Thymus (tissue), 11 donors: ENCODE measurements at regions not wholly inside any gene's neighbourhood (a gene's known extent, or its start where the extent isn't known, plus 50 kb on each side); places are given as distances from the start of the nearest gene placed in this dataset.
"Not testable (repeated sequence)": the region's sequence is repeated elsewhere in the genome, so short reads cannot be mapped to it uniquely, and the experiment has no call there.

Experiments
- DNase-seq, 9 donors: peaks; one replicate each; pipeline ENCODE4 v3.0.0-alpha.2; 2013; ENCODE audit warnings: low spot score in 9 of 9, low read depth in 6 of 9, missing footprints in 1 of 9
- H3K27ac ChIP-seq, 2 donors: one replicate each; pipeline ENCODE4 v1.5.1; 2013; ENCODE audit warnings: control low read depth in 1 of 2, low read depth in 1 of 2, low read length in 1 of 2, mild to moderate bottlenecking in 1 of 2, moderate library complexity in 1 of 2
- H3K27me3 ChIP-seq, 2 donors: one replicate each; pipeline ENCODE4 v1.5.1; 2013; ENCODE audit warnings: low read length in 1 of 2; ENCODE audit not compliant: control insufficient read depth in 2 of 2, insufficient read depth in 1 of 2
- H3K36me3 ChIP-seq, 2 donors: one replicate each; pipeline ENCODE4 v1.5.1; 2013; ENCODE audit warnings: low read length in 1 of 2, mild to moderate bottlenecking in 1 of 2, moderate library complexity in 1 of 2; ENCODE audit not compliant: control insufficient read depth in 2 of 2, insufficient read depth in 2 of 2
- H3K4me1 ChIP-seq, 2 donors: one replicate each; pipeline ENCODE4 v1.5.1; 2013; ENCODE audit warnings: low read length in 2 of 2; ENCODE audit not compliant: control insufficient read depth in 2 of 2, insufficient read depth in 2 of 2
- H3K4me3 ChIP-seq, 2 donors: one replicate each; pipeline ENCODE4 v1.5.1; 2013; ENCODE audit warnings: low read length in 2 of 2, control low read depth in 1 of 2, mild to moderate bottlenecking in 1 of 2
- H3K9me3 ChIP-seq, 2 donors: one replicate each; pipeline ENCODE4 v1.5.1; 2013; ENCODE audit warnings: low read length in 1 of 2, mild to moderate bottlenecking in 1 of 2; ENCODE audit not compliant: control insufficient read depth in 2 of 2, insufficient read depth in 1 of 2
- WGBS: extraction: QIAGEN DNeasy Blood & Tissue Kit; methylation state at CpG from one replicate; pipeline ENCODE4 v1.1.7; 2013; 5-methylcytosine and 5-hydroxymethylcytosine counted together
- donor health status: healthy.

GRCh38 chr15:88965097-88965496 lies 51.9 kb upstream of the MFGE8 start:
- 100% methylated on average over 1 of the region's 1 CpG for WGBS
- not testable (repeated sequence) for H3K9me3 ChIP-seq, H3K4me1 ChIP-seq, H3K27me3 ChIP-seq, H3K36me3 ChIP-seq, H3K4me3 ChIP-seq, DNase-seq, H3K27ac ChIP-seq

GRCh38 chr15:88970232-88970631 lies 57.1 kb upstream of the MFGE8 start:
- Histone ChIP-seq H3K27ac (no peak overlapping the region), H3K36me3 (no peaks in the 10 kb centered on the region), H3K4me3 (no peak overlapping the region), H3K9me3 (peaks cover 0 to 5% of the 10 kb centered on the region in 2 donors), H3K27me3 (no peaks in the 10 kb centered on the region), H3K4me1 (no peaks in the 10 kb centered on the region)
- WGBS: 0% methylated on average over 1 of the region's 1 CpG
- DNase-seq: no peak

GRCh38 chr15:88974392-88974791 lies 61.2 kb upstream of the MFGE8 start:
- no peaks in the 10 kb centered on the region for H3K36me3 ChIP-seq
- WGBS: 92% methylated on average over 4 of the region's 4 CpGs
- H3K4me3 ChIP-seq: no peak overlapping the region
- H3K4me1 ChIP-seq: no peaks in the 10 kb centered on the region
- peaks cover 0 to 5% of the 10 kb centered on the region in 2 donors for H3K9me3 ChIP-seq
- DNase-seq: no peak
- peaks cover 0 to 2% of the 10 kb centered on the region in 2 donors for H3K27me3 ChIP-seq
- no peak overlapping the region for H3K27ac ChIP-seq

- peaks cover 0 to 2% of the 10 kb centered on the region in 2 donors for H3K27me3 ChIP-seq
- no peaks in the 10 kb centered on the region for H3K36me3 ChIP-seq
- no peak for DNase-seq
- H3K4me3 ChIP-seq: no peak overlapping the region
- H3K4me1 ChIP-seq: no peaks in the 10 kb centered on the region
- no peak overlapping the region for H3K27ac ChIP-seq
- H3K9me3 ChIP-seq: peaks cover 0 to 2% of the 10 kb centered on the region in 2 donors
Measured at GRCh38 chr15:88975891-88976290, 62.7 kb upstream of the MFGE8 start.

GRCh38 chr15:88976656-88977055 lies 63.5 kb upstream of the MFGE8 start:
- 96% methylated on average over 2 of the region's 2 CpGs for WGBS
- Histone ChIP-seq H3K9me3 (no peaks in the 10 kb centered on the region), H3K4me1 (no peaks in the 10 kb centered on the region), H3K27me3 (peaks cover 0 to 2% of the 10 kb centered on the region in 2 donors), H3K4me3 (no peak overlapping the region), H3K27ac (no peak overlapping the region), H3K36me3 (no peaks in the 10 kb centered on the region)
- DNase-seq: no peak

- no peak for DNase-seq
Measured at GRCh38 chr15:88979674-88980073, 66.5 kb upstream of the MFGE8 start.

GRCh38 chr15:88980498-88980897 lies 67.3 kb upstream of the MFGE8 start:
- no peak for DNase-seq
- H3K27ac ChIP-seq: no peak overlapping the region
- no peaks in the 10 kb centered on the region for H3K36me3 ChIP-seq
- H3K4me3 ChIP-seq: no peak overlapping the region
- H3K27me3 ChIP-seq: peaks cover 0 to 2% of the 10 kb centered on the region in 2 donors
- no peaks in the 10 kb centered on the region for H3K9me3 ChIP-seq
- WGBS: 80% methylated on average over 4 of the region's 4 CpGs
- H3K4me1 ChIP-seq: no peaks in the 10 kb centered on the region

More at GRCh38 chr15:88979674-88980073, 66.5 kb upstream of the MFGE8 start:
- Histone ChIP-seq H3K4me3 (no peak overlapping the region), H3K27ac (no peak overlapping the region), H3K27me3 (peaks cover 0 to 2% of the 10 kb centered on the region in 2 donors), H3K36me3 (no peaks in the 10 kb centered on the region), H3K4me1 (no peaks in the 10 kb centered on the region), H3K9me3 (no peaks in the 10 kb centered on the region)
- 91% methylated on average over 8 of the region's 8 CpGs for WGBS

- 95% methylated on average over 15 of the region's 15 CpGs for WGBS
- H3K27me3 ChIP-seq: peaks cover 0 to 2% of the 10 kb centered on the region in 2 donors
- H3K36me3 ChIP-seq: no peaks in the 10 kb centered on the region
- DNase-seq: no peak
- H3K4me1 ChIP-seq: no peaks in the 10 kb centered on the region
- no peaks in the 10 kb centered on the region for H3K9me3 ChIP-seq
- H3K4me3 ChIP-seq: no peak overlapping the region
- no peak overlapping the region for H3K27ac ChIP-seq
Measured at GRCh38 chr15:88981244-88982215, 68.4 kb upstream of the MFGE8 start.

GRCh38 chr15:88982304-88982945 lies 69.2 kb upstream of the MFGE8 start:
- H3K36me3 ChIP-seq: no peaks in the 10 kb centered on the region
- H3K9me3 ChIP-seq: no peaks in the 10 kb centered on the region
- no peaks in the 10 kb centered on the region for H3K27me3 ChIP-seq
- WGBS: 79% methylated on average over 7 of the region's 7 CpGs
- no peak overlapping the region for H3K27ac ChIP-seq
- no peak for DNase-seq
- no peak overlapping the region for H3K4me3 ChIP-seq
- H3K4me1 ChIP-seq: no peaks in the 10 kb centered on the region
